Ovary (tissue), 3 donors: ENCODE measurements at regions not wholly inside any gene's neighbourhood (a gene's known extent, or its start where the extent isn't known, plus 50 kb on each side); places are given as distances from the start of the nearest gene placed in this dataset.

Experiments
- CTCF ChIP-seq, 3 donors: fragments of 450-650 bp in 2 of 3; fragments of 200-600 bp in 1 of 3; IDR thresholded peaks; one replicate each; pipeline versions ENCODE4 v1.5.1 to v1.8.0; 2016 to 2022; ENCODE audit warnings: antibody characterized with exemption in 3 of 3, mild to moderate bottlenecking in 1 of 3
- POLR2A ChIP-seq: fragments of 450-650 bp; IDR thresholded peaks from one replicate; pipeline ENCODE4 v1.6.1; 2017; ENCODE audit warnings: antibody characterized with exemption, mild to moderate bottlenecking, moderate library complexity
- donor health status: DM: no; HTN: no; CAD: no.

GRCh38 chr13:105597573-105597972 lies 937.9 kb downstream of the EFNB2 start:
- TF ChIP-seq CTCF (IDR thresholded peaks at IDR 0.05) (no peak), POLR2A (no peak)
